ENCODE measurements at regions not wholly inside any gene's neighbourhood (a gene's known extent, or its start where the extent isn't known, plus 50 kb on each side); places are given as distances from the start of the nearest gene placed in this dataset.

- TF ChIP-seq MYB (IDR thresholded peaks at IDR 0.05; ENCODE audit: borderline replicate concordance, low read depth, low read length) (no peak), POLR2AphosphoS5 (IDR thresholded peaks at IDR 0.05; ENCODE audit: low read length) (no peak), SPI1 (IDR thresholded peaks at IDR 0.05; ENCODE audit: borderline replicate concordance, insufficient read depth, low read depth, low read length) (no peak), NR2C1 (IDR thresholded peaks at IDR 0.05) (no peak), STAT3 (IDR thresholded peaks at IDR 0.05; ENCODE audit: low read depth, low read length) (no peak), ZBTB40 (IDR thresholded peaks at IDR 0.05; ENCODE audit: borderline replicate concordance) (no peak), E2F4 (IDR thresholded peaks at IDR 0.05; ENCODE audit: low read depth, low read length) (no peak), FOS (IDR thresholded peaks at IDR 0.05; ENCODE audit: borderline replicate concordance, extremely low read depth, insufficient read length) (no peak), ZBED1 (IDR thresholded peaks at IDR 0.05; ENCODE audit: borderline replicate concordance) (no peak), LARP7 (IDR thresholded peaks at IDR 0.05) (no peak)
These were observed 2022.2 kb downstream of the MAT2B start (continued) for GRCh38 chr5:165527577-165527976.

DNA sequence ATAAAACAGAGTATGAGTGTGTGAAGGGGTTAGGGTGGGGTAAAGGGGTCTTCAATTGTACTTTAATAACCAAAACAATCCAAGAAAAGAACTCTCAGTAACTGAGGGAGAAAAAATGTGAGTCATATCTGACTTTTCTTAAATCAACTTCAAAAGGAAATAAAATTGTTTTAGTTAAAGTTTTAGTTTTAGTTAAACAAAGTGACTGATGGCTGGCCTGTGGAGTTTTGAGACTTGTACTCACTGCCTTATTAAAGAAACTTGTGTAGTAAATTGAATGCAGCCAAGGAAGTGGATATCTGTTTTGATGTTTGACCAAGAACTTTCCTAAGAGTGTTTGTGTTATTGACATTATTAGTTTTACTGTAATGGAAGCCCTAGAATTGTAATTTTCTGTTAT lies 2032.6 kb downstream of the MAT2B start:
- H2AFZ ChIP-seq (ENCODE audit: control insufficient read depth, low read depth, low read length), result no peak overlapping the region
- no peak for DNase-seq (ENCODE audit: low read depth, low spot score)
- H4K20me1 ChIP-seq (ENCODE audit: control insufficient read depth, insufficient read depth), result no peaks in the 10 kb centered on the region
- ChIA-PET SMC1A (ENCODE audit: uncharacterized antibody, unreplicated experiment) (no interaction called here), RAD21 (ENCODE audit: unreplicated experiment) (no interaction called here), CTCF (no interaction called here), POLR2A (no interaction called here)
- no peaks in the 10 kb centered on the region for H3K4me1 ChIP-seq (ENCODE audit: control insufficient read depth, insufficient read depth, low read length)
- no peaks in the 10 kb centered on the region for H3K79me2 ChIP-seq (ENCODE audit: control insufficient read depth, insufficient read depth, low read length)
- ATAC-seq, result no peak
- H3K4me2 ChIP-seq (ENCODE audit: control insufficient read depth, insufficient read depth), result no peak overlapping the region
- BruUV-seq (replicated peaks), result no TSS peak
- no peaks in the 10 kb centered on the region for H3K9me3 ChIP-seq (replicated peaks; ENCODE audit: control insufficient read depth, insufficient read depth, low read length)
- no peaks in the 10 kb centered on the region for H3K27me3 ChIP-seq (replicated peaks in 1 of 2; ENCODE audit: control insufficient read depth in 2 of 2, insufficient read depth in 2 of 2, low read length in 1 of 2)
- no peak overlapping the region for H3K9ac ChIP-seq (ENCODE audit: control insufficient read depth, insufficient read depth, low read length)
- no peak overlapping the region for H3K4me3 ChIP-seq
- in situ Hi-C loops (cut with MboI), result no loop called here
- no peak overlapping the region for H3K27ac ChIP-seq (ENCODE audit: control insufficient read depth, insufficient read depth)
- H3K36me3 ChIP-seq (ENCODE audit: control insufficient read depth in 2 of 2, insufficient read depth in 2 of 2, low read length in 1 of 2), result no peaks in the 10 kb centered on the region
- FAIRE-seq, result no peak
- intact Hi-C loops (cut with micrococcal nuclease; ENCODE audit: unreplicated experiment), result no loop called here
- TF ChIP-seq CEBPB (IDR thresholded peaks at IDR 0.05; ENCODE audit: borderline replicate concordance in 1 of 2, low read depth in 2 of 2, low read length in 2 of 2), result no peak
- TF ChIP-seq, protein P1, sequence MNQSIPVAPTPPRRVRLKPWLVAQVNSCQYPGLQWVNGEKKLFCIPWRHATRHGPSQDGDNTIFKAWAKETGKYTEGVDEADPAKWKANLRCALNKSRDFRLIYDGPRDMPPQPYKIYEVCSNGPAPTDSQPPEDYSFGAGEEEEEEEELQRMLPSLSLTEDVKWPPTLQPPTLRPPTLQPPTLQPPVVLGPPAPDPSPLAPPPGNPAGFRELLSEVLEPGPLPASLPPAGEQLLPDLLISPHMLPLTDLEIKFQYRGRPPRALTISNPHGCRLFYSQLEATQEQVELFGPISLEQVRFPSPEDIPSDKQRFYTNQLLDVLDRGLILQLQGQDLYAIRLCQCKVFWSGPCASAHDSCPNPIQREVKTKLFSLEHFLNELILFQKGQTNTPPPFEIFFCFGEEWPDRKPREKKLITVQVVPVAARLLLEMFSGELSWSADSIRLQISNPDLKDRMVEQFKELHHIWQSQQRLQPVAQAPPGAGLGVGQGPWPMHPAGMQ (IDR thresholded peaks at IDR 0.05; ENCODE audit: borderline replicate concordance), result no peak
- TF ChIP-seq HDAC6 (IDR thresholded peaks at IDR 0.05; ENCODE audit: unreplicated experiment), result no peak
- TF ChIP-seq, protein P2, sequence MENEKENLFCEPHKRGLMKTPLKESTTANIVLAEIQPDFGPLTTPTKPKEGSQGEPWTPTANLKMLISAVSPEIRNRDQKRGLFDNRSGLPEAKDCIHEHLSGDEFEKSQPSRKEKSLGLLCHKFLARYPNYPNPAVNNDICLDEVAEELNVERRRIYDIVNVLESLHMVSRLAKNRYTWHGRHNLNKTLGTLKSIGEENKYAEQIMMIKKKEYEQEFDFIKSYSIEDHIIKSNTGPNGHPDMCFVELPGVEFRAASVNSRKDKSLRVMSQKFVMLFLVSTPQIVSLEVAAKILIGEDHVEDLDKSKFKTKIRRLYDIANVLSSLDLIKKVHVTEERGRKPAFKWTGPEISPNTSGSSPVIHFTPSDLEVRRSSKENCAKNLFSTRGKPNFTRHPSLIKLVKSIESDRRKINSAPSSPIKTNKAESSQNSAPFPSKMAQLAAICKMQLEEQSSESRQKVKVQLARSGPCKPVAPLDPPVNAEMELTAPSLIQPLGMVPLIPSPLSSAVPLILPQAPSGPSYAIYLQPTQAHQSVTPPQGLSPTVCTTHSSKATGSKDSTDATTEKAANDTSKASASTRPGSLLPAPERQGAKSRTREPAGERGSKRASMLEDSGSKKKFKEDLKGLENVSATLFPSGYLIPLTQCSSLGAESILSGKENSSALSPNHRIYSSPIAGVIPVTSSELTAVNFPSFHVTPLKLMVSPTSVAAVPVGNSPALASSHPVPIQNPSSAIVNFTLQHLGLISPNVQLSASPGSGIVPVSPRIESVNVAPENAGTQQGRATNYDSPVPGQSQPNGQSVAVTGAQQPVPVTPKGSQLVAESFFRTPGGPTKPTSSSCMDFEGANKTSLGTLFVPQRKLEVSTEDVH (IDR thresholded peaks at IDR 0.05; ENCODE audit: low read depth, partially characterized antibody), result no peak
- no peak for TF ChIP-seq ZBED1 (IDR thresholded peaks at IDR 0.05; ENCODE audit: borderline replicate concordance)
- TF ChIP-seq RFX5 (IDR thresholded peaks at IDR 0.05; ENCODE audit: low read depth, low read length), result no peak

Measured in GM12878 (cell line).